ENCODE measurements at regions not wholly inside any gene's neighbourhood (a gene's known extent, or its start where the extent isn't known, plus 50 kb on each side); places are given as distances from the start of the nearest gene placed in this dataset.

GRCh38 chr3:22441711-22442110, 690.7 kb upstream of the ZNF385D start:
- TF ChIP-seq USF1 (CRISPR knock-in tag; IDR thresholded peaks at IDR 0.05): no peak
- TF ChIP-seq CTCF (IDR thresholded peaks at IDR 0.05 in 2 of 3, conservative IDR thresholded peaks at IDR 0.05 in 1 of 3; ENCODE audit: insufficient read depth in 2 of 3, low read depth in 1 of 3, low read length in 3 of 3): no peak
